HFFc6 (cell line): ENCODE measurements at regions not wholly inside any gene's neighbourhood (a gene's known extent, or its start where the extent isn't known, plus 50 kb on each side); places are given as distances from the start of the nearest gene placed in this dataset.

Experiments used
- DNase-seq: peaks from one replicate; pipeline ENCODE4 v3.0.0-alpha.2; 2018
- H3K27ac Mint-ChIP-seq: 2 replicates; pipeline ENCODE4 v1.8.0; 2020; ENCODE audit warnings: mild to moderate bottlenecking, mixed read lengths
- H3K27me3 Mint-ChIP-seq: 2 replicates; pipeline ENCODE4 v1.8.0; 2021; ENCODE audit warnings: mild to moderate bottlenecking, moderate library complexity, mixed read lengths; ENCODE audit not compliant: insufficient read depth
- H3K36me3 Mint-ChIP-seq: 2 replicates; pipeline ENCODE4 v1.8.0; 2021; ENCODE audit warnings: low read depth, mixed read lengths
- H3K4me1 Mint-ChIP-seq: 2 replicates; pipeline ENCODE4 v1.8.0; 2020; ENCODE audit warnings: low read depth, mixed read lengths
- H3K4me3 Mint-ChIP-seq: 2 replicates; pipeline ENCODE4 v1.8.0; 2020; ENCODE audit warnings: mild to moderate bottlenecking, moderate library complexity, mixed read lengths
- H3K9me3 Mint-ChIP-seq: 2 replicates; pipeline ENCODE4 v1.8.0; 2020; ENCODE audit warnings: mild to moderate bottlenecking, mixed read lengths
- CTCF ChIP-seq: fragments of 200-600 bp; sonication (generic); IDR thresholded peaks from 2 replicates; pipeline ENCODE4 v1.5.0; 2021; ENCODE audit warnings: antibody characterized with exemption, mild to moderate bottlenecking

GRCh38 chrX:124641737-124642491 is 295.6 kb downstream of the SH2D1A start:
- Mint-ChIP-seq H3K27ac (no peak overlapping the region), H3K36me3 (no peaks in the 10 kb centered on the region), H3K4me1 (no peaks in the 10 kb centered on the region), H3K4me3 (no peak overlapping the region), H3K27me3 (no peaks in the 10 kb centered on the region), H3K9me3 (no peaks in the 10 kb centered on the region)
- TF ChIP-seq CTCF, result no peak
- DNase-seq, result no peak

DNA sequence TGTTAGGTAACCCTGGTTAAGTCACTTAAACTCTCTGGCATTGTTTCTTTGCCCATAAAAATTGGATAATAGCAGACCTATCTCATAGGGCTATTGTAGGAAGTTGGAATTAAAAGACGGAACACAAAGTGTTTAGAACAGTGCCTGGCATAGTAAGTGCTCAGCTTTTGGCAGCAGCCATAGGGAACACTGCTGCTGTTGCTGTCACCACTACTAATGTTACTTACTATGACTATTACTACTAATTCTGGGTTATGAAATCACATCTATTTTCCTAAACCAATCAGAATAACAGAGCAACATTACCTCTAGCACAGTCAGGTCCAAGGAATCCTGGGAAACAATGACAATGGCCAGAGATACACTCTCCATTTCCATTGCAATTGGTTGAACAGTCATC is 300.0 kb downstream of the SH2D1A start:
- no peak overlapping the region for H3K27ac Mint-ChIP-seq
- H3K4me3 Mint-ChIP-seq, result no peak overlapping the region
- no peak for DNase-seq
- no peak for TF ChIP-seq CTCF
- no peaks in the 10 kb centered on the region for H3K4me1 Mint-ChIP-seq
- H3K9me3 Mint-ChIP-seq, result no peaks in the 10 kb centered on the region
- H3K36me3 Mint-ChIP-seq, result no peaks in the 10 kb centered on the region
- H3K27me3 Mint-ChIP-seq, result no peaks in the 10 kb centered on the region

- no peak for TF ChIP-seq CTCF
- Mint-ChIP-seq H3K27ac (no peak overlapping the region), H3K36me3 (no peaks in the 10 kb centered on the region), H3K4me3 (no peak overlapping the region), H3K9me3 (no peaks in the 10 kb centered on the region), H3K27me3 (no peaks in the 10 kb centered on the region), H3K4me1 (no peaks in the 10 kb centered on the region)
- DNase-seq, result no peak
Measured at GRCh38 chrX:124651031-124651430, 304.7 kb downstream of the SH2D1A start.

DNA sequence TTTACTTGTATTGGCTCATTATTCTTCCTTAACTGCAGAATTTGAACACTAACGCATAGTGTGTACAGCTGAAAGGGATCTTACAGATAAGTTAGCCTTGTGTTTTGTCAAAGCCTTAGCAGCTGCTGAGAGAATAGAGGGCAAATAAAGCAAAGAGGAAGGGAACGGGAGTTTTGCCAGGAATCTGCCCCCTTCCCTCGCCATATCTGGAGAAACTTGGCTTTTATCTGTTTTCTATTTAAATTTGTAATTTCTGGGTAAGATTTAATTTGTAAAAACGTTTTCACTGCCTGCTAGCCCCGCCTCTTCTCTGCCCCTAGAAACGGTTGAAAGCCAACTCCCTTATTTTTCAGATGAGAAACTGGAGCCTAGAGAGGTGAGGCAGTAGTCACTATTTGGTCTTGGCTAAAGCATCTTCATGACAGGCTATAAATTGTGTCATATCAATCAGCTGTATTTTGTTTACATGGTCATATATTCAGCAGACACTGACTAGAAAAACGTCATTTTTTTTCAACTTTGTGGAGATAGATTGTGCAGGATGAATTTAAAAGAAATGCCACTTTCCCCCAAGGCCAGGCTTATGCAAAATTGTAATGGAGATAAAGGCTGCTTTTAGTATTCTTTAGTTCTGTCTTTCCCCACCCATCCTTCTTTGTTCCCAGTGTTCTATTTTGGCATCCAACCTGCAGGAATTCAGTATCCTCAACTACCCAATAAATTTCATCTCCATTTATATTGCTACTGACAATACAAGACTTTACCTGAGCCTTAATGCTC is 319.4 kb downstream of the SH2D1A start:
- no peaks in the 10 kb centered on the region for H3K9me3 Mint-ChIP-seq
- no peak for TF ChIP-seq CTCF
- DNase-seq, result no peak
- H3K4me3 Mint-ChIP-seq, result no peak overlapping the region
- H3K4me1 Mint-ChIP-seq, result no peaks in the 10 kb centered on the region
- H3K27ac Mint-ChIP-seq, result no peak overlapping the region
- no peaks in the 10 kb centered on the region for H3K36me3 Mint-ChIP-seq
- no peaks in the 10 kb centered on the region for H3K27me3 Mint-ChIP-seq

- Mint-ChIP-seq H3K9me3 (no peaks in the 10 kb centered on the region), H3K4me3 (no peak overlapping the region)
- TF ChIP-seq CTCF, result no peak
Measured at GRCh38 chrX:124679199-124679598, 332.8 kb downstream of the SH2D1A start.

More at GRCh38 chrX:124679199-124679598, 332.8 kb downstream of the SH2D1A start:
- DNase-seq, result no peak
- Mint-ChIP-seq H3K4me1 (no peaks in the 10 kb centered on the region), H3K36me3 (no peaks in the 10 kb centered on the region), H3K27ac (no peak overlapping the region), H3K27me3 (no peaks in the 10 kb centered on the region)
